ENCODE measurements at regions not wholly inside any gene's neighbourhood (a gene's known extent, or its start where the extent isn't known, plus 50 kb on each side); places are given as distances from the start of the nearest gene placed in this dataset.

GRCh38 chr5:101103874-101104273 lies 200.8 kb upstream of the ST8SIA4 start:
- Histone ChIP-seq H2AFZ (ENCODE audit: low read length) (0 out of 2 replicates have a peak overlapping the region, but pooled peaks have one; percentile 32), H3K9me3 (ENCODE audit: insufficient read depth in 2 of 2, low read depth in 1 of 2, low read length in 1 of 2) (no peaks in the 10 kb centered on the region), H2BK15ac (ENCODE audit: low read length) (no peak overlapping the region), H2AK5ac (ENCODE audit: low read depth, low read length) (no peak overlapping the region), H3K56ac (replicated peaks; ENCODE audit: insufficient read length, low read depth, low read length) (no peak overlapping the region), H4K20me1 (replicated peaks in 1 of 2; ENCODE audit: control insufficient read depth in 1 of 2, insufficient read depth in 2 of 2, low read length in 2 of 2) (no peaks in the 10 kb centered on the region), H3K23me2 (ENCODE audit: low read depth, low read length) (no peaks in the 10 kb centered on the region), H3K79me1 (ENCODE audit: low read depth, low read length) (no peaks in the 10 kb centered on the region), H3K4me1 (replicated peaks in 1 of 4; ENCODE audit: control insufficient read depth in 3 of 4, insufficient read depth in 4 of 4, low read length in 3 of 4) (no peaks in the 10 kb centered on the region; a peak in 1 of 7 replicates), H2BK120ac (replicated peaks; ENCODE audit: low read depth, low read length) (no peak overlapping the region), H4K5ac (ENCODE audit: insufficient read length, low read depth, low read length) (no peak overlapping the region), H3K14ac (ENCODE audit: insufficient read length) (no peak overlapping the region), H3K4ac (replicated peaks; ENCODE audit: insufficient read length, low read depth, low read length) (no peak overlapping the region), H4K8ac (ENCODE audit: extremely low read depth, insufficient read depth, low read length) (no peak overlapping the region), H3K4me3 (ENCODE audit: extremely low read depth in 1 of 4, insufficient read depth in 2 of 4, low read depth in 3 of 4, low read length in 4 of 4) (no peak overlapping the region), H4K91ac (replicated peaks; ENCODE audit: insufficient read length, low read length) (no peak overlapping the region), H3K79me2 (ENCODE audit: control insufficient read depth in 1 of 2, insufficient read depth in 2 of 2, low read length in 2 of 2) (no peaks in the 10 kb centered on the region), H2BK20ac (ENCODE audit: low read length) (no peak overlapping the region), H3K9ac (replicated peaks in 1 of 4; ENCODE audit: extremely low read depth in 1 of 4, low read depth in 3 of 4, low read length in 3 of 4) (no peak overlapping the region), H3K27me3 (replicated peaks in 1 of 4; ENCODE audit: control insufficient read depth in 3 of 4, extremely low read depth in 1 of 4, insufficient read depth in 3 of 4, low read length in 3 of 4) (no peaks in the 10 kb centered on the region), H2BK5ac (ENCODE audit: low read depth, low read length) (no peak overlapping the region), H3K36me3 (ENCODE audit: control insufficient read depth in 2 of 4, insufficient read depth in 4 of 4, low read length in 3 of 4) (no peaks in the 10 kb centered on the region), H3K23ac (ENCODE audit: insufficient read length) (no peak overlapping the region), H3K18ac (ENCODE audit: extremely low read depth, low read length) (no peak overlapping the region), H2BK12ac (ENCODE audit: low read depth, low read length) (no peak overlapping the region), H3K4me2 (ENCODE audit: insufficient read depth in 1 of 2, low read depth in 2 of 2, low read length in 2 of 2) (no peak overlapping the region), H3K27ac (ENCODE audit: low read depth, low read length) (no peak overlapping the region)
- no peak for DNase-seq (ENCODE audit: low read depth in 1 of 2, low spot score in 2 of 2)
- ChIA-PET CTCF (ENCODE audit: partially characterized antibody) (interaction anchor here (0.7 to 1.0 kb wide), 2 partner anchors 244 to 897 kb away, joined by 4 read pairs; no protein-coding TSS in a partner anchor), POLR2A (ENCODE audit: partially characterized antibody) (no interaction called here)
- 96% methylated on average over 1 of the region's 1 CpG; no CpG with 5 or more reads in 1 of the 2 experiments for WGBS, 2 experiments (ENCODE audit: extremely low coverage in 1 of 2, insufficient coverage in 1 of 2, insufficient read length in 1 of 2, insufficient replicate concordance in 2 of 2, low coverage in 1 of 2, low lambda C conversion rate in 2 of 2, missing lambda C conversion rate in 1 of 2)
- FAIRE-seq, result no peak
- TF ChIP-seq, protein P1, sequence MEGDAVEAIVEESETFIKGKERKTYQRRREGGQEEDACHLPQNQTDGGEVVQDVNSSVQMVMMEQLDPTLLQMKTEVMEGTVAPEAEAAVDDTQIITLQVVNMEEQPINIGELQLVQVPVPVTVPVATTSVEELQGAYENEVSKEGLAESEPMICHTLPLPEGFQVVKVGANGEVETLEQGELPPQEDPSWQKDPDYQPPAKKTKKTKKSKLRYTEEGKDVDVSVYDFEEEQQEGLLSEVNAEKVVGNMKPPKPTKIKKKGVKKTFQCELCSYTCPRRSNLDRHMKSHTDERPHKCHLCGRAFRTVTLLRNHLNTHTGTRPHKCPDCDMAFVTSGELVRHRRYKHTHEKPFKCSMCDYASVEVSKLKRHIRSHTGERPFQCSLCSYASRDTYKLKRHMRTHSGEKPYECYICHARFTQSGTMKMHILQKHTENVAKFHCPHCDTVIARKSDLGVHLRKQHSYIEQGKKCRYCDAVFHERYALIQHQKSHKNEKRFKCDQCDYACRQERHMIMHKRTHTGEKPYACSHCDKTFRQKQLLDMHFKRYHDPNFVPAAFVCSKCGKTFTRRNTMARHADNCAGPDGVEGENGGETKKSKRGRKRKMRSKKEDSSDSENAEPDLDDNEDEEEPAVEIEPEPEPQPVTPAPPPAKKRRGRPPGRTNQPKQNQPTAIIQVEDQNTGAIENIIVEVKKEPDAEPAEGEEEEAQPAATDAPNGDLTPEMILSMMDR (IDR thresholded peaks at IDR 0.05; ENCODE audit: control extremely low read depth in 1 of 3, insufficient read depth in 1 of 3, low read depth in 1 of 3, low read length in 3 of 3), result no peak
- TF ChIP-seq FOSL1 (IDR thresholded peaks at IDR 0.05; ENCODE audit: insufficient read depth, low read depth, low read length) (no peak), TCF12 (IDR thresholded peaks at IDR 0.05; ENCODE audit: low read depth, low read length) (no peak), KDM4A (IDR thresholded peaks at IDR 0.05; ENCODE audit: low read depth, low read length, severe bottlenecking) (no peak), EGR1 (IDR thresholded peaks at IDR 0.05; ENCODE audit: borderline replicate concordance, low read depth, low read length) (no peak), EP300 (IDR thresholded peaks at IDR 0.05; ENCODE audit: borderline replicate concordance in 1 of 2, low read depth in 2 of 2, low read length in 2 of 2) (no peak), HDAC6 (IDR thresholded peaks at IDR 0.05; ENCODE audit: low read depth, low read length) (no peak), HDAC2 (IDR thresholded peaks at IDR 0.05; ENCODE audit: borderline replicate concordance in 1 of 2, low read depth in 2 of 2, low read length in 2 of 2) (no peak), NRF1 (IDR thresholded peaks at IDR 0.05; ENCODE audit: low read depth, low read length) (no peak), BACH1 (IDR thresholded peaks at IDR 0.05; ENCODE audit: low read length) (no peak), CHD2 (IDR thresholded peaks at IDR 0.05; ENCODE audit: low read length) (no peak), ZNF274 (IDR thresholded peaks at IDR 0.05; ENCODE audit: borderline replicate concordance, extremely low read depth, low read length) (no peak)

Data from H1 (cell line).